ENCODE measurements at regions not wholly inside any gene's neighbourhood (a gene's known extent, or its start where the extent isn't known, plus 50 kb on each side); places are given as distances from the start of the nearest gene placed in this dataset.

GRCh38 chr13:67867206-67867605, 637.1 kb upstream of the PCDH9 start:
- no peak for DNase-seq

DNA sequence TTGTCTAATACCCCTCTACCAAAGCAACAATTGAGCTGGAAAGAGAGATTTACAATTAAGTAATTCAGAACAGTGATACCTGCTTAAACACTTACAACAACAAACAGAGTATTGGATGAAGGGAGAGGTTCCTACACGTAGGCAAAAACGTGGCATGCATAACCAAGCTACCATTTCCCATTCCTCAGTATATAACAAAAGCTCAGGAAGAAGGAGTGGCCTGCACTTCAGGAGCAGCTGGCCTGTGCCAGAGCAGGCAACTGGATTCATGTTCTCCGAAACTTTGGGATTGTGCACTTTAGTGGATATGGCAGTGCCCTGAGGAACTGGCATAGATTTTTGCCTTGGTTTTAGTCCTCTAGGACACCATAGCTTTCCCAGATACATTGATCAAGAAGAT, 630.2 kb upstream of the PCDH9 start:
- no peak for DNase-seq

DNA sequence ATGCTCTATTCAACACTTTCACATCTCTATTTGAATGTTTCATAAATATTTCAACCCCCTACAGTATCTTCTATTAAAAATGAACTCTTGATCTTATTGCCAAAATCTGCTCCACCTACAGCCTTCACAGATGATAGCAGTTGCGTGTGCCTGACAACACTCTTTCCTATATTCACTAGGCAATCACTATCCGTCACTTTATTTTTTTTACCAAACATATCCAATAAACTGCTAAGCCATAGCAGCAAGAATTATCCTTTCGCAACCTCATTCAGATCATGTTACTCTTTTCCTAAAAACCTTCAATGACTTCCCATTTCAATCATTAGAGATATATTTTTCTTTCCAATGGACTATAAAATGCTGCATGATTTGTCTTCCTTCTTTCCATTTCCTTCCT, 629.8 kb upstream of the PCDH9 start:
- no peak for DNase-seq

GRCh38 chr13:67857581-67858310, 627.6 kb upstream of the PCDH9 start:
- no peak for DNase-seq

GRCh38 chr13:67856955-67857354, 626.8 kb upstream of the PCDH9 start:
- DNase-seq = no peak

GRCh38 chr13:67855741-67856238, 625.7 kb upstream of the PCDH9 start:
- no peak for DNase-seq

DNA sequence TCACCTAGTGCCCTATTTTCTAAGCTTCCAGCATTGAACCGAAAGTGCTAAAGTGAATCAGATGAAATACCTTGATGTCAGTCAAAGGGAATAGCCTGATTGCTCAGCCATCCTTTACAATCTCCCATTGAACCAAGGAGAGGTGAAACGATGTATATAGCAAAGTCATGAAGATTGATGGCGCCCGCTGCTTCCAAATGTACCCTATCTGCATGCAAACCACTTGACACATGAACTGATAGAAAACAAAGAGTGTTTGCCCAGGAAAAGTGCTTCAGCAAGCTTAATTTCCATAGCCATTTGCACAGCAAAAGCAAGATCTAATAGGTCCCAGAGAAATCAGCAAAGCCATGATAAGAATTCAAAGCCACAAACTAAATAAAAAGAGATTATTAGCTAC, 624.9 kb upstream of the PCDH9 start:
- no peak for DNase-seq

DNA sequence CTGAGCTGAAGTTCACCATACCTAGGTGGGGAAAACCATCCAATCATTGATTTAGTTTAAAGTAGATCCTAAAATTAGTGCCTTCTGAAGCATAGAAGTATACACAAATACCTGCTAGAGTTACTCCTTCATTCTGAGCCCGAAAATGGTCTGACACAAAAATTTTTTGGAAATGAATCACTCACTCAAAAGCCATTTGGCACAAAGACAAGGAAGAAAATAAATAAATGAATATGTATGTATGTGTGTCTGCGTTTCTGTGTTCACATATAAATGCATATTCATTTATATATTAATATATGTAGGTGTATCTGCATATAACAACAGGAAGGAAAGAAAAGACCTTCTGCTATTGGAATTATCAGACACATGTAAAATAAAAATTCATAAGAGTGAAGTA, 614.4 kb upstream of the PCDH9 start:
- no peak for DNase-seq

DNA sequence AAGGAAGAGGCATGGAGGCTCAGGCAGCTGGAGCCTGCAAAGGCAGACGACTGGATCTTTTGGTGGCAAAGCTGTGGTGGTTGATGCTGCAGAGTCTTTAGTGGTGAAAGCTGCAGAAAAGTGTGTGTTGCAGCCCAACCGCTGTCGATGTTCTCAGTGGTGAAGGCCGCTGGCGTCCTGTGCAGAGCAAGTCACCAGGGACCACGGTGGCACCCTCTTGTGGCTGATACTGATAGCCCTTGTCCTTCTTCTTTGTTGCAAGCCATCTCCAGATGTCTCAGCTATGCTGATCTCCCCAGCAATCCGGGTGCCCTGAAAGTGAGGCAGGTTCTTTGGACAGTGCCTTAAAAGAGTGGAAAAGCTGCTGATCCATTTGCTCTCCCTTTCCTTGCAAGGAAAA, 610.9 kb upstream of the PCDH9 start:
- no peak for DNase-seq

DNA sequence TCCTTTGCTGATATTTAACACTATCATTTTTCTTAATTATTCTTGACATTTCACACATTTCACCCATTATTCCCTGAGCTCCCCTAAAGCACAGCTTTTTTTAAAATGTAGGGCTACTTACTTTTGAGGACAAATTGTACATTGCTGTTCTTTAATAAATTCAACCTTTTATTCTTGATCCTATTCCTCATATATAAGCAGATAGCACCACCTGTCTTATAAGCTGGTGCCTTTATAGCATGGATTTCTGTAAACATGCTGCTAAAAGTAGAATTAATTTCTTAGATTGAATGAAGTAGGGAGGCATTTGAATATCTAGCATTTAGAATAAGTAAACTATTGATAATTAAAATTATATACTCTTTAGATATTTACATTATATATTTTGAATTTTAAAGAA, 603.4 kb upstream of the PCDH9 start:
- no peak for DNase-seq

GRCh38 chr13:67829641-67830040, 599.5 kb upstream of the PCDH9 start:
- DNase-seq = no peak

DNA sequence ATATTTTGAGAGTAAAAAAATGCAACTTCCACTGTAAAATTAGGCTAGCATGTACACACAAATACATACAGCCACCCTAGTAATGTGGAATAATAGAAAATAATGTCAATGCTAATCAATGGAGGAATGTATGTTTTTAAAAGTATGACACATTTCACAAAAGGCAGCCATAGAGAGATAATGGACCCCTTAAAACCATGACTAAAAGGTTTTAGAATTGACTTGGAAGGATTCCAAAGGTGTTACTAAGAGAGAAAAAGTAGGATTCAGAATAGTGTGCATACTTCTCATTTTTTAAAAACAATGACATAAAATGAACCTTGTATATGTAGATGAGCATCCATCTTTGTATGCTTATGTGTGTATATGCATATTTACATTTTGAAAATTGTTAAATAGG, 597.9 kb upstream of the PCDH9 start:
- no peak for DNase-seq

GRCh38 chr13:67821606-67822005, 591.5 kb upstream of the PCDH9 start:
- peak in 1 of 2 experiments; percentile 27 for DNase-seq

DNA sequence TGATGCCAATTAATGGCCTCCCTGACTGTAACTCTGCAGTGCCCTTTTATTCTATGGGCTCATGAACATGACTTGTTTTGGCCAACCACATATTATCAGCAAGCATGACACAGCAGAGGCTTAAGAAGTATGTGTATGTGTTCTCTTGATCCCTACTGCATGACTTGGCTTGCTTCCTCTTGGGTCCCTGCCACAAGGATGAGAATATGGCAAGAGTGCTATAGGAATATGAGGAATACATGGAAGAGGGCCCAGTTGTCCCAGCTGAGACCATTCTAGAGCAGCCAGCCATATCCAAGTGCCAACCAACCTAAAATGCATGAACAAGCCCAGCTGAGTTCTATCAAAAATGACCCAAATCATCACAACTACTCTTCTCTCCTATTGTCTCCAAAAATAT, 576.7 kb upstream of the PCDH9 start:
- no peak for DNase-seq

DNA sequence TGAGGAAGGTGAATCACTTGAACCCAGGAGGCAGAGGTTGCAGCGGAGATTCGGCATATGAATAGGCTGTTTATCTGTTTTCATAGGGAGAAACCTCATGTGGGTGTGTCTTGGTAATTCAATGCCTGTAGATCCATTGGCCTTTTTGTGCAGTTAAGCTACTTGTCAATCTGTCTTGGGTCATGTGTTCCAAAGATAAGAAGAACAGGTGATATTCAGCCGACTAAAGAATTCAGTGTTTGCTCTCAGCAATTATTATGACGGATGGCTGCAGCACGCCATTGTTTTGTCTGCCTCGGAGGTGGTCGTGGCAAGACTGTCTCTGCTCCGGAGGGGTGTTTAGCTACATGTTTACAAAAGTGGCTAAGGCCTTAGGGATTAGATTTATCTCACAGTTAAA, 573.0 kb upstream of the PCDH9 start:
- no peak for DNase-seq

GRCh38 chr13:67792151-67792676, 562.1 kb upstream of the PCDH9 start:
- no peak for DNase-seq

DNA sequence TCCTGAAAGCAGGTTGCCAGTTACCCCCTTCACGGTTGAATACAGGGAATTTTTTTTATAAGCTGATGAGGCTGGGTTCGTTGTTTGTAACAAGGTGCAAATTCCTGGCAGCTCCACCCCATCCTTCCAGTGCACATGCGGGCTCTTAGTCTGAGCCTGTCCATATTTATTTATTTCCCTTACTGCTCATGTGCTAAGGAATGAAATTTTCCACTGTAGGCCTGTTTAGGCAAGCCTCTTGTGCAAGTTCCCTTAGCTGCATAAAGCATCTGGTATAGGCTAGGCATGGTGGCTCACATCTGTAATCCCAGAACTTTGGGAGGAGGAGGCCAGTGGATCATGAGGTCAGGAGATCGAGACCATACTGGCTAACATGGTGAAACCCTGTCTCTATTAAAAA, 560.9 kb upstream of the PCDH9 start:
- DNase-seq = no peak

GRCh38 chr13:67776151-67776550, 546.0 kb upstream of the PCDH9 start:
- DNase-seq = no peak

DNA sequence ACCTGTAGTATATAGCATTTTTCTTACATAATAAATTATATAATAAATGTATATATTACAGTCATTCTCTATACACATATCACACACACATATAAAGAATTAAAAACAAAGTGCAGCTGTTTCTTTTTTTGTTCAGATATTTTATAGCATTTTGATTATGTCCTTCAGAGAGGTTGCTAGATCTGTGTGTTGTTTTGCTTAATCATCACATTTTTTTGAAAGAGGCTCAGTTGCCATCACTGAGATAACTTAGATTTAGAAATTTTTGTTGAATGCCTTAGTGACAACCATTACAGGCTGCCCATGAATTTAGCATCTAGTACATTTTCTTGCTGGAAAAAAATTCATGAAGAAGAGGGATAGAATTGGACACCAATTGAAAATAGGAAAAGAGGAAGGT, 545.2 kb upstream of the PCDH9 start:
- DNase-seq = no peak

- DNase-seq = no peak
These were observed 542.8 kb upstream of the PCDH9 start for GRCh38 chr13:67772807-67773453.

DNA sequence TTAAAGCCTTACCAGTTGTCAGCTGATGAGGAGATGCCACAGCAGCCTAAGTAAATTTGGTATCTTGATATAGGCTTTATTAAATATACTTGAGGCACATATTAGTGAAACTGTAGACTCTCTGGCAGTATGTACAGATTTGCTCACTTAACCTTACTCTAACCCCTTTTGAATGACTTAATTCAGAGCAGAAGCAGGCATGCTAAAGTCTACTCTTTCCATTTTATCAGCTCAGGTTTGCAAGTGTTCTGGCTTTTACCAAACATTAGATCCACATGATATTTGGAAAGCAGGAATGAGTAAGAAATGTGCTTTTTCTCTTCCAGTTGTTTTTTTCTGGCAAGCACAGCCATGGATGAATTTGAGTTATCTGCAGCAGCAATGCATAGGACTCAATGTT, 541.0 kb upstream of the PCDH9 start:
- DNase-seq = no peak

- DNase-seq = no peak
These were observed 539.8 kb upstream of the PCDH9 start for GRCh38 chr13:67769987-67770341.

- no peak for DNase-seq
These were observed 539.2 kb upstream of the PCDH9 start for GRCh38 chr13:67769063-67769986.
